ENCODE measurements at regions not wholly inside any gene's neighbourhood (a gene's known extent, or its start where the extent isn't known, plus 50 kb on each side); places are given as distances from the start of the nearest gene placed in this dataset.

GRCh38 chr6:93081901-93082300 lies 337.5 kb downstream of the EPHA7 start:
- H3K9me3 ChIP-seq (ENCODE audit: control insufficient read depth, insufficient read depth, low read length), result no peaks in the 10 kb centered on the region
- peaks cover 55% of the 10 kb centered on the region for H3K4me1 ChIP-seq (ENCODE audit: control insufficient read depth, insufficient read depth, low read length)
- H3K27me3 ChIP-seq (ENCODE audit: control insufficient read depth, insufficient read depth, low read length), result no peaks in the 10 kb centered on the region
- no peak overlapping the region for H3K9ac ChIP-seq (ENCODE audit: low read depth, low read length)
- H3K36me3 ChIP-seq (ENCODE audit: control insufficient read depth, insufficient read depth, low read length), result no peaks in the 10 kb centered on the region
- H3K4me3 ChIP-seq (ENCODE audit: low read depth, low read length), result no peak overlapping the region
- H3K27ac ChIP-seq (ENCODE audit: low read depth, low read length), result no peak overlapping the region

GRCh38 chr6:93079061-93079460 lies 340.3 kb downstream of the EPHA7 start:
- H3K9me3 ChIP-seq (ENCODE audit: control insufficient read depth, insufficient read depth, low read length), result peaks cover 4% of the 10 kb centered on the region; the same call in 1 of the 2 replicates
- H3K36me3 ChIP-seq (ENCODE audit: control insufficient read depth, insufficient read depth, low read length), result no peaks in the 10 kb centered on the region
- no peak overlapping the region for H3K4me3 ChIP-seq (ENCODE audit: low read depth, low read length)
- H3K27me3 ChIP-seq (ENCODE audit: control insufficient read depth, insufficient read depth, low read length), result no peaks in the 10 kb centered on the region
- no peak overlapping the region for H3K27ac ChIP-seq (ENCODE audit: low read depth, low read length)
- peaks cover 31% of the 10 kb centered on the region for H3K4me1 ChIP-seq (ENCODE audit: control insufficient read depth, insufficient read depth, low read length)
- no peak overlapping the region for H3K9ac ChIP-seq (ENCODE audit: low read depth, low read length)

- Histone ChIP-seq H3K27ac (ENCODE audit: low read depth, low read length) (no peak overlapping the region), H3K4me3 (ENCODE audit: low read depth, low read length) (no peak overlapping the region), H3K36me3 (ENCODE audit: control insufficient read depth, insufficient read depth, low read length) (no peaks in the 10 kb centered on the region), H3K4me1 (ENCODE audit: control insufficient read depth, insufficient read depth, low read length) (peaks cover 8% of the 10 kb centered on the region), H3K9me3 (ENCODE audit: control insufficient read depth, insufficient read depth, low read length) (peaks cover 5% of the 10 kb centered on the region; the same call in 1 of the 2 replicates), H3K27me3 (ENCODE audit: control insufficient read depth, insufficient read depth, low read length) (no peaks in the 10 kb centered on the region), H3K9ac (ENCODE audit: low read depth, low read length) (no peak overlapping the region)
Observed at GRCh38 chr6:93073811-93074210, 345.5 kb downstream of the EPHA7 start.

GRCh38 chr6:93069856-93070255 lies 349.5 kb downstream of the EPHA7 start:
- Histone ChIP-seq H3K27me3 (ENCODE audit: control insufficient read depth, insufficient read depth, low read length) (no peaks in the 10 kb centered on the region), H3K9ac (ENCODE audit: low read depth, low read length) (no peak overlapping the region), H3K4me3 (ENCODE audit: low read depth, low read length) (no peak overlapping the region), H3K27ac (ENCODE audit: low read depth, low read length) (no peak overlapping the region), H3K36me3 (ENCODE audit: control insufficient read depth, insufficient read depth, low read length) (no peaks in the 10 kb centered on the region), H3K4me1 (ENCODE audit: control insufficient read depth, insufficient read depth, low read length) (no peaks in the 10 kb centered on the region), H3K9me3 (ENCODE audit: control insufficient read depth, insufficient read depth, low read length) (peaks cover 5% of the 10 kb centered on the region; the same call in 1 of the 2 replicates)

- Histone ChIP-seq H3K9ac (ENCODE audit: low read depth, low read length) (no peak overlapping the region), H3K4me3 (ENCODE audit: low read depth, low read length) (no peak overlapping the region), H3K9me3 (ENCODE audit: control insufficient read depth, insufficient read depth, low read length) (no peaks in the 10 kb centered on the region), H3K4me1 (ENCODE audit: control insufficient read depth, insufficient read depth, low read length) (peaks cover 8% of the 10 kb centered on the region; the same call in 1 of the 2 replicates), H3K27ac (ENCODE audit: low read depth, low read length) (no peak overlapping the region), H3K36me3 (ENCODE audit: control insufficient read depth, insufficient read depth, low read length) (no peaks in the 10 kb centered on the region), H3K27me3 (ENCODE audit: control insufficient read depth, insufficient read depth, low read length) (no peaks in the 10 kb centered on the region)
Observed at GRCh38 chr6:93059911-93060310, 359.4 kb downstream of the EPHA7 start.

GRCh38 chr6:93057584-93057983 lies 361.8 kb downstream of the EPHA7 start:
- Histone ChIP-seq H3K9ac (ENCODE audit: low read depth, low read length) (no peak overlapping the region), H3K36me3 (ENCODE audit: control insufficient read depth, insufficient read depth, low read length) (no peaks in the 10 kb centered on the region), H3K9me3 (ENCODE audit: control insufficient read depth, insufficient read depth, low read length) (no peaks in the 10 kb centered on the region), H3K4me1 (ENCODE audit: control insufficient read depth, insufficient read depth, low read length) (peaks cover 8% of the 10 kb centered on the region; the same call in 1 of the 2 replicates), H3K27me3 (ENCODE audit: control insufficient read depth, insufficient read depth, low read length) (no peaks in the 10 kb centered on the region), H3K27ac (ENCODE audit: low read depth, low read length) (no peak overlapping the region), H3K4me3 (ENCODE audit: low read depth, low read length) (no peak overlapping the region)

- H3K9ac ChIP-seq (ENCODE audit: low read depth, low read length), result peak overlapping the region; percentile 25; the same call in 1 of the 2 replicates
- no peaks in the 10 kb centered on the region for H3K36me3 ChIP-seq (ENCODE audit: control insufficient read depth, insufficient read depth, low read length)
- no peaks in the 10 kb centered on the region for H3K27me3 ChIP-seq (ENCODE audit: control insufficient read depth, insufficient read depth, low read length)
- no peaks in the 10 kb centered on the region for H3K9me3 ChIP-seq (ENCODE audit: control insufficient read depth, insufficient read depth, low read length)
- peaks cover 50% of the 10 kb centered on the region for H3K4me1 ChIP-seq (ENCODE audit: control insufficient read depth, insufficient read depth, low read length)
- peak overlapping the region; percentile 26 for H3K4me3 ChIP-seq (ENCODE audit: low read depth, low read length)
- H3K27ac ChIP-seq (ENCODE audit: low read depth, low read length), result peak overlapping the region; percentile 84
Observed at GRCh38 chr6:93048381-93048780, 371.0 kb downstream of the EPHA7 start.

GRCh38 chr6:93047033-93047432 lies 372.3 kb downstream of the EPHA7 start:
- Histone ChIP-seq H3K9ac (ENCODE audit: low read depth, low read length) (no peak overlapping the region), H3K4me3 (ENCODE audit: low read depth, low read length) (no peak overlapping the region), H3K27me3 (ENCODE audit: control insufficient read depth, insufficient read depth, low read length) (no peaks in the 10 kb centered on the region), H3K27ac (ENCODE audit: low read depth, low read length) (no peak overlapping the region), H3K9me3 (ENCODE audit: control insufficient read depth, insufficient read depth, low read length) (no peaks in the 10 kb centered on the region), H3K36me3 (ENCODE audit: control insufficient read depth, insufficient read depth, low read length) (no peaks in the 10 kb centered on the region), H3K4me1 (ENCODE audit: control insufficient read depth, insufficient read depth, low read length) (peaks cover 50% of the 10 kb centered on the region)

- Histone ChIP-seq H3K36me3 (ENCODE audit: control insufficient read depth, insufficient read depth, low read length) (no peaks in the 10 kb centered on the region), H3K4me3 (ENCODE audit: low read depth, low read length) (no peak overlapping the region), H3K9me3 (ENCODE audit: control insufficient read depth, insufficient read depth, low read length) (no peaks in the 10 kb centered on the region), H3K4me1 (ENCODE audit: control insufficient read depth, insufficient read depth, low read length) (peaks cover 56% of the 10 kb centered on the region), H3K27me3 (ENCODE audit: control insufficient read depth, insufficient read depth, low read length) (no peaks in the 10 kb centered on the region), H3K27ac (ENCODE audit: low read depth, low read length) (no peak overlapping the region), H3K9ac (ENCODE audit: low read depth, low read length) (no peak overlapping the region)
Observed at GRCh38 chr6:93045156-93045555, 374.2 kb downstream of the EPHA7 start.

GRCh38 chr6:93040375-93040774 lies 379.0 kb downstream of the EPHA7 start:
- H3K27ac ChIP-seq (ENCODE audit: low read depth, low read length), result peak overlapping the region; percentile 51
- no peak overlapping the region for H3K9ac ChIP-seq (ENCODE audit: low read depth, low read length)
- H3K36me3 ChIP-seq (ENCODE audit: control insufficient read depth, insufficient read depth, low read length), result no peaks in the 10 kb centered on the region
- no peaks in the 10 kb centered on the region for H3K27me3 ChIP-seq (ENCODE audit: control insufficient read depth, insufficient read depth, low read length)
- peaks cover 25% of the 10 kb centered on the region for H3K4me1 ChIP-seq (ENCODE audit: control insufficient read depth, insufficient read depth, low read length)
- H3K9me3 ChIP-seq (ENCODE audit: control insufficient read depth, insufficient read depth, low read length), result peaks cover 13% of the 10 kb centered on the region
- H3K4me3 ChIP-seq (ENCODE audit: low read depth, low read length), result no peak overlapping the region

GRCh38 chr6:93036835-93037234 lies 382.5 kb downstream of the EPHA7 start:
- peaks cover 13% of the 10 kb centered on the region for H3K4me1 ChIP-seq (ENCODE audit: control insufficient read depth, insufficient read depth, low read length)
- peaks cover 13% of the 10 kb centered on the region for H3K9me3 ChIP-seq (ENCODE audit: control insufficient read depth, insufficient read depth, low read length)
- H3K36me3 ChIP-seq (ENCODE audit: control insufficient read depth, insufficient read depth, low read length), result no peaks in the 10 kb centered on the region
- no peaks in the 10 kb centered on the region for H3K27me3 ChIP-seq (ENCODE audit: control insufficient read depth, insufficient read depth, low read length)
- H3K9ac ChIP-seq (ENCODE audit: low read depth, low read length), result no peak overlapping the region
- no peak overlapping the region for H3K27ac ChIP-seq (ENCODE audit: low read depth, low read length)
- no peak overlapping the region for H3K4me3 ChIP-seq (ENCODE audit: low read depth, low read length)

- Histone ChIP-seq H3K27me3 (ENCODE audit: control insufficient read depth, insufficient read depth, low read length) (no peaks in the 10 kb centered on the region), H3K4me3 (ENCODE audit: low read depth, low read length) (no peak overlapping the region), H3K9ac (ENCODE audit: low read depth, low read length) (no peak overlapping the region), H3K9me3 (ENCODE audit: control insufficient read depth, insufficient read depth, low read length) (peaks cover 13% of the 10 kb centered on the region), H3K4me1 (ENCODE audit: control insufficient read depth, insufficient read depth, low read length) (peaks cover 12% of the 10 kb centered on the region), H3K27ac (ENCODE audit: low read depth, low read length) (no peak overlapping the region), H3K36me3 (ENCODE audit: control insufficient read depth, insufficient read depth, low read length) (no peaks in the 10 kb centered on the region)
Observed at GRCh38 chr6:93035756-93036155, 383.6 kb downstream of the EPHA7 start.

Data from HUES48 (cell line).